ENCODE measurements at regions not wholly inside any gene's neighbourhood (a gene's known extent, or its start where the extent isn't known, plus 50 kb on each side); places are given as distances from the start of the nearest gene placed in this dataset.

- DNase-seq, result no peak
Measured at GRCh38 chr15:72965671-72966070, 86.6 kb upstream of the NEO1 start.

- no peak for DNase-seq
Measured at GRCh38 chr15:72964542-72964941, 87.7 kb upstream of the NEO1 start.

DNA sequence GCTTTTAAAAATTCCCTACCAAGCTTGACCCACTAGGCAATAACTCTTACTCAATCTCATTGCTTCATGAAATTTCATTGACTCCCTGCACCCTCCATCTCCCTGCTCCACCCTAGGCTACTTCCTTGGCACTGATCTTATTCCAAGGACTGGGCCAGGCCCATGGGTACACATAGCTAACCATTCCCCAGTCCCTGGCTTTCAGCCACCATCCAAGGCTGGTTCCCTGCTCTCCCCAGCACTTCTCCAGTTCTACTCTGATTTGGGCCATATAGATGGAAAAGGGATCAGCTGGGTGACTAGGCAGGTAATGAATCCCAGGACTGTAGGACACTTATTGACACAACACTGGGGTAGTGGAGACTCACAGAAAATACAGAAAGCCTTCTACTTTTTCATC is 88.1 kb upstream of the NEO1 start:
- no peak for DNase-seq

- DNase-seq, result no peak
Measured at GRCh38 chr15:72962054-72962702, 90.1 kb upstream of the NEO1 start.

GRCh38 chr15:72961346-72961745 is 90.9 kb upstream of the NEO1 start:
- DNase-seq, result no peak

DNA sequence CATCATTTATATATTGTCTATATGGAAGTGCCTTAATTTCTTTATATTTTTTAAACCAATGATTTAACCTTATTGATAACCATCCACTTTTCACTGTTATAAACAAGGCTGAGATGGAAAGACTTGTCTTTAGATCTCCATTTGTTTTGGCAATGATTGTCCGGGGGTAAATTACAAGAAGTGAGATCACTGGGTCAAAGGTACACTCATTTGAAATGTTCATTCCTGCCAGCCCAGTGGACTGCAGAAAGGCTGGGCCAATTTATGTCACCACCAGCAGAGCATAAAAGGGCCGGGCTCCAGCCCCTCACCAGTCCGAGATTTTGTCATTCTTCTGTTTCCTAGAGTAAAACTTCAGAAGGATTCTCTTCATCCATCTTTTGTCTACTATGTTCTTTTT is 93.6 kb upstream of the NEO1 start:
- no peak for DNase-seq

DNA sequence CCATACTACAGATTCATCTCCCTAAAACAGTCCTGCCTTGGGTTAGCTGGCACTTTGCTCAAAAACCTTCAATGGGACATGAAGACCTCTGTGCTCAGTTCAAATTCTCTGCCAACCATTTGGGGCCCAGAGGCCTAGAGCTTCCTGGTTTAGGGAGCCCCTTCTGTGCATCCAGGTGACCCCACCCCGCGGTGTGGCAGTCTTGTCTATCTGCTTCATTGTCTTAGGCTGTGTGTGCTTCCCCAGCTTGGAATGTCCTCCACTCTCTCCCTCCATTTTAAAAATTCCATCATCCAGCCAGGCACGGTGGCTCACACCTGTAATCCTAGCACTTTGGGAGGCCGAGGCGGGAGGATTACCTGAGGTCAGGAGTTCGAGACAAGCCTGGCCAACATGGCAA is 99.0 kb upstream of the NEO1 start:
- DNase-seq, result no peak

DNA sequence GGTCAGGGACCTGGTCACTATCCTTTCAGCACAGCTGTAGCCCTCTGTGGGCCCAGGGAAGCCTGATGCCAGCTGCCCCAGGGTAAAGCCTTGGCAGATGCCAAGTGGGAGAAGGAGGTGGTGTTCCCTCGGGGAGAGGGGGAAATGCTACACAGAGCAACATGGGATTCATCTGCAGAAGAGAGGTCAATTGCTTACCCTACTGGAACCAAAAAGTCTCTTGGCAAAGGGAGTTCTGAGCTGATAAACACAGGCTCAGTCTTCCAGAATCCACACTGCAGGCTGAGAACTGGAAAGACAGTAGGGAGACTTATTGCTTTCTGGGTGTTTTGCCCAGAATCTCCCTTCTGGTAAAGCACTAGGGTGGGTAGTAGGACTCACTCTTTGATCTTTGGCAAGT is 100.1 kb upstream of the NEO1 start:
- no peak for DNase-seq

DNA sequence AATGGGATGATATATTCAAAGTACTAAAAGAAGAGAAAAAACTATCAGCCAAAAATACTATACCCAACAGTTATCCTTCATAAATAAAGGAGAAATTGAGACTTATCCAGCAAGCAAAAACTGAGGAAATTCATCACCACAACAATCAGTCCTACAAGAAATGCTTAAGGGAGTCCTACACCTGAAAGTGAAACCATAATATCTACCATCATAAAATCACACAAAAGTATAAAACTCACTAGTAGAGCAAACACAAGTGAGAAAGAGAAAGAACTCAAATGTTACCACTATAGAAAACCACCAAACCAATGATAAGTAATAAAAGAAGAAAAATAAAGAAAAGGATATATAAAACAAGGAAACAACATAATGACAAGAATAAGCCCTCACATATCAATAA is 103.6 kb upstream of the NEO1 start:
- no peak for DNase-seq

DNA sequence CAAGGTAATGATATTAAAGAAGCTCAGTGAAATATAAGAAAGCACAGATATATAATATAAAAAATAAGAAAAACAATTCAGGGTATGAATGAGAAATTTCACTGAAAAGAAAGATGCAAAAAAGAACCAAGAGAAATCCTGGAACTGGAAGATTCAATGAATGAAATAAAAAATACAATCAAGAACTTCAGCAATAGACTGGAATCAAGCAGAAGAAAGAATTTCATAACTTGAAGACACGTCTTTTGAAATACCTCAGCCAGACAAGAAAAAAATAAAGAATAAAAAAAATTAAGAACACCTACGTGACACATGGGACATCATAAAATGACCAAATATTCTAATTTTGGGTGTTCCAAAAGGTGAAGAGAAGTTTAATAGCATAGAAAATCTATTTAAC is 104.6 kb upstream of the NEO1 start:
- DNase-seq, result no peak

GRCh38 chr15:72944565-72944964 is 107.7 kb upstream of the NEO1 start:
- no peak for DNase-seq

- DNase-seq, result no peak
Measured at GRCh38 chr15:72940229-72940622, 112.0 kb upstream of the NEO1 start.

DNA sequence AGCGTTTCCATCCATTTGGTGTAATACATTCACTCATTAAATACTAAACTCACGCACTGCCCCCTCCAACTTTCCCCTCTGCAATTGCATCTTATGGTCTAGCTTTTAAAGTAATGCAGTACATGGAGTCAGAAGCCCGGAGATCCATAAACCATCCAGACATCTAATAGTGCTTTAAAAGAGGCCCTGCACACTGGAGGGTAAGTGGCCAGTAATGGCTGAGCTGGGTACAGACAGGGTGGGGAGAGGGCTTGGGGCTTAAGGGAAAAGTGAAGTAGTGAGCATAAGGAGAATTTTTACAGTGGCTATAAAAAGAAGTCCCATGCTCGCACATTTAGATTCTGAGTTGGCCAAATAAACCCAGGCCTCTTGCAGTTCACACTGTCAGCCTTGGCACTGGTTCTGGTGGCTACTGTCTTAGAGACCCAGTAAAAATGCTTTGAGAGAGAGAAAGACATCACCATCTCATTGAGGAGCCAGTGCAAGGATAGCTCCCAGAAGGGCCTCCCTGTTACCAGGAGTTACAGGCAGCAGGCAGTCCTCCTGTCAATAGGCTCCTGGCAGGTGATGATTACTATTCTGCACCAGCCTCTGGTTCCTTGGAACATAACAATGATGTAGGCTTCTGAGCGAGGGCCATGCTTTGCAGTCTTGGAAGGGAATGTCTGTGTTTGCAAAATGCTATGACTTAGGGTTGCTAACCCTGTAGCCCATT is 112.6 kb upstream of the NEO1 start:
- DNase-seq, result no peak

- DNase-seq, result no peak
Measured at GRCh38 chr15:72936691-72937679, 115.3 kb upstream of the NEO1 start.

GRCh38 chr15:72936237-72936636 is 116.0 kb upstream of the NEO1 start:
- DNase-seq, result no peak

DNA sequence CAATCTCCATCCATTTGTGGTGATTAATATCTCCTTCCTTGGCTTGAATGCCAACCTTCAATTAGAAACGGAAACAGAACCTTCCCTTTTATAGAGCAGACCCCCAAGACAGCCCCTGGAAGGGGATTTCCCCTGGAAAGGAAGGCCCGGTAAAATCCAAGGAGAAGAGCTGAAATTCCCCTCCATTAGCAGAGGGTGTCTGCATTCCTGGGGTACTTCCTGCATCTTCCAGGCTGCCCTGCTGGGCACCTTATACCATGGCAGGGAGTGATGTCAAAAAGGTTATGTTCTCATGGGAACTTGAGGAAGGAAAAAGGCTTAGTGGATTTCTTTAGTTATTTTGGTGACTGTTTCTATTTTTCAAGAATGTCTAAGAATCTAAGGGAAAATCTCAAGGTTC is 116.7 kb upstream of the NEO1 start:
- no peak for DNase-seq

DNA sequence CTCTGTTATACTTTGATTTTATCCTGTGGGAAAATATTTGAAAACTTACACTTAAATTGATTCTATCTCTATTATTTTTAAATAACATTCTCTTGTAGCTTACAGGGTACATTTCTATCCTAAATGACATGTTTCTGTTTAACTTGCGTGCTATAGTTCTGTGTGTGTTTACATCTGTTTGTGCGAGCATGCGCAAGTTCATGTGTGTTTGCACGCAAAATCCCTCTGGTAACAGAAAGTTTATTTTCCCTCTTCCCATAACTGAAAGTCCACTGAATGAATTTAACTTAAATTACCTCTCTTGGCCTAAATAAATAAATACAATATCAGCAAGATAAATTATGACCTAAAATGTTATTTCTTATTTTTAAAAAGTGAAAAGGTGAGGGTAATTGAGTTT is 117.3 kb upstream of the NEO1 start:
- DNase-seq, result no peak

DNA sequence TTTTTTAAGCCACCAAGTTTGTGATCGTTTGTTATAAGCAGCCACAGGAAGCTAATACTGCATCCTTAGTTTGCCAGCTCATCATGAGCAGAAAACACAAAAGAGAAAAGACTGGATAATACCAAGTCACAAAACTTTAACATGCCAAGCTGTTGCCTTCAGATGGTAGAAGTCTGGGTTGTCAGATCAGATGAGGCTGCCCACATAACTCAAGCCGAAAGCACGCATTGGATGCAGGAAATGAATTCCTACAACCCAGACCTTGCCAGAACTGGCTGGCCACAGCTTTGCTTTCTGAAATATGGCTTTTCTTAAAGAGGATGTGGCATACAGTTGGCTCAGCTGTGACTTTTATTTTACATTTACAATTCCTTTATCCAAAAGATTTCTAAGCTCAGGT is 118.3 kb upstream of the NEO1 start:
- no peak for DNase-seq

GRCh38 chr15:72932472-72932871 is 119.8 kb upstream of the NEO1 start:
- DNase-seq, result no peak

DNA sequence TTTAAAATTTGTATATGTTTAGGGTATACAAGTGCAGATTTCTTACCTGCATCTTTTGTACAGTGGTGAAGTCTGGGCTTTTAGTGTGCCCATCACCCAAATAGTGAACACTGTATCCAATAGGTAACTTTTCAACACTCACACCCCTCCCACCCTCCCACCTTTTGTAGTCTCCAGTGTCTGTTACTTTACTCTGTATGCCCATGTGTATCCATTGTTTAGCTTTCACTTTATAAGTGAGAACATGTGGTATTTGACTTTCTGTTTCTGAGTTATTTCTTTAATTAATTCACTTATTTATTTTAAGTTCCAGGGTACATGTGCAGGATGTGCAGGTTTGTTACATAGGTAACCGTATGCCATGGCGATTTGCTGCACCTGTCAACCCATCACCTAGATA is 124.8 kb upstream of the NEO1 start:
- no peak for DNase-seq

- DNase-seq, result no peak
Measured at GRCh38 chr15:72925661-72926060, 126.6 kb upstream of the NEO1 start.

DNA sequence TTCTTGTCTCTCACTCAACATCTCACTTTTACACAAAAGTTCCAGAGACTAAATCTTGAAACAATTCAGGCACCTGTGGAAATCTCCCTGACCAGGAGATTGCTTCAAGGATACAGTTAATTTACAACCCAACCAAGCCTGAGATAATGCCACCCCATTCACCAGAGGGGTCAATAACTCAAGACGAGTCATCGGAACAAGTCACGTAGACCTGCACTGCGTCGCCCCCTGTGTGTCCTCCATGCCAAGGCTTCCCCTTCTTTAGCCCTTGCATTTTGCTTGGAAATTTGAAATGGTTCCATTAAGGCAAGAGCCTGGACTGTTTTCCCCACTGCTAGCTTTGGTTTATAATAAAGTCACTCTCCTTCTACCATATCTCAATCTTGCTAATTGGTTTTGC is 129.0 kb upstream of the NEO1 start:
- no peak for DNase-seq

- DNase-seq, result no peak
Measured at GRCh38 chr15:72920551-72920950, 131.7 kb upstream of the NEO1 start.

- no peak for DNase-seq
Measured at GRCh38 chr15:72919936-72920465, 132.3 kb upstream of the NEO1 start.
